DND-41 (cell line): ENCODE measurements at regions not wholly inside any gene's neighbourhood (a gene's known extent, or its start where the extent isn't known, plus 50 kb on each side); places are given as distances from the start of the nearest gene placed in this dataset.

ENCODE experiments used
- EZH2 ChIP-seq: IDR thresholded peaks from 3 replicates; pipeline ENCODE4 v1.6.1; 2012; ENCODE audit warnings: borderline replicate concordance, low read depth, mild to moderate bottlenecking, moderate library complexity, low read length, inconsistent platforms; ENCODE audit not compliant: severe bottlenecking
- TF ChIP-seq, protein P1 (sequence below): IDR thresholded peaks from 2 replicates; pipeline ENCODE4 v1.5.1; 2012; ENCODE audit warnings: borderline replicate concordance, low read length, moderate library complexity, mild to moderate bottlenecking; ENCODE audit not compliant: poor library complexity, severe bottlenecking; ENCODE audit errors: extremely low read depth

DNA sequence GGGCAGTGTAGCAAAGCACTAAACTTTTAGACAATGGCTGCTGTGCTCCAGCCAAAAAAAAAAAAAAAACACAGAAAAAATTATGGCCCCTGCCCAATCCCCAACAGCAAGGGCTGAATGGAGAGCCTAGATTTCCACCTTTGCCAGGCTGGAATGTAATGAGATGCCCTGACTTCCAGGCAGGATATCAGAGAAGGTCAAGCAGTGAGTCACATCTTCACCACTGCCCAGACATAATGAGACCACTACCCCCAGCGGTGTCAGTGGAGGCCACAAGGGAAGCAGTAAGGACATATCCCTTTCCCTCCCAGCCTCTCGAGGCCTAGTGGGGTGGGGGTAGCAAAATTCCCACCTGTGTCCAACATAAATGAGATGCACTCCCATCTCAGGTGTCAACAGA, 216.3 kb upstream of the LEF1 start:
- TF ChIP-seq, protein P1, sequence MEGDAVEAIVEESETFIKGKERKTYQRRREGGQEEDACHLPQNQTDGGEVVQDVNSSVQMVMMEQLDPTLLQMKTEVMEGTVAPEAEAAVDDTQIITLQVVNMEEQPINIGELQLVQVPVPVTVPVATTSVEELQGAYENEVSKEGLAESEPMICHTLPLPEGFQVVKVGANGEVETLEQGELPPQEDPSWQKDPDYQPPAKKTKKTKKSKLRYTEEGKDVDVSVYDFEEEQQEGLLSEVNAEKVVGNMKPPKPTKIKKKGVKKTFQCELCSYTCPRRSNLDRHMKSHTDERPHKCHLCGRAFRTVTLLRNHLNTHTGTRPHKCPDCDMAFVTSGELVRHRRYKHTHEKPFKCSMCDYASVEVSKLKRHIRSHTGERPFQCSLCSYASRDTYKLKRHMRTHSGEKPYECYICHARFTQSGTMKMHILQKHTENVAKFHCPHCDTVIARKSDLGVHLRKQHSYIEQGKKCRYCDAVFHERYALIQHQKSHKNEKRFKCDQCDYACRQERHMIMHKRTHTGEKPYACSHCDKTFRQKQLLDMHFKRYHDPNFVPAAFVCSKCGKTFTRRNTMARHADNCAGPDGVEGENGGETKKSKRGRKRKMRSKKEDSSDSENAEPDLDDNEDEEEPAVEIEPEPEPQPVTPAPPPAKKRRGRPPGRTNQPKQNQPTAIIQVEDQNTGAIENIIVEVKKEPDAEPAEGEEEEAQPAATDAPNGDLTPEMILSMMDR, result no peak
- no peak for TF ChIP-seq EZH2
